Thyroid gland (tissue), 4 donors: ENCODE measurements at regions not wholly inside any gene's neighbourhood (a gene's known extent, or its start where the extent isn't known, plus 50 kb on each side); places are given as distances from the start of the nearest gene placed in this dataset.
"Not testable (repeated sequence)": the region's sequence is repeated elsewhere in the genome, so short reads cannot be mapped to it uniquely, and the experiment has no call there.

ENCODE experiments used
- POLR2A ChIP-seq, 2 donors: fragments of 450-650 bp; IDR thresholded peaks; one replicate each; pipeline ENCODE4 v1.6.1; 2017; ENCODE audit warnings: antibody characterized with exemption in 2 of 2, mild to moderate bottlenecking in 2 of 2, moderate library complexity in 1 of 2
- TF ChIP-seq, protein P1 (sequence below), 6 experiments: fragments of 200-600 bp in 3 of 6; fragments of 450-650 bp in 3 of 6; sonication (generic) in 3 of 6; IDR thresholded peaks; one replicate each; pipeline ENCODE4 v1.5.1; 2016 to 2019; ENCODE audit warnings: antibody characterized with exemption in 6 of 6, mild to moderate bottlenecking in 2 of 6, inconsistent platforms in 1 of 6, moderate library complexity in 1 of 6

DNA sequence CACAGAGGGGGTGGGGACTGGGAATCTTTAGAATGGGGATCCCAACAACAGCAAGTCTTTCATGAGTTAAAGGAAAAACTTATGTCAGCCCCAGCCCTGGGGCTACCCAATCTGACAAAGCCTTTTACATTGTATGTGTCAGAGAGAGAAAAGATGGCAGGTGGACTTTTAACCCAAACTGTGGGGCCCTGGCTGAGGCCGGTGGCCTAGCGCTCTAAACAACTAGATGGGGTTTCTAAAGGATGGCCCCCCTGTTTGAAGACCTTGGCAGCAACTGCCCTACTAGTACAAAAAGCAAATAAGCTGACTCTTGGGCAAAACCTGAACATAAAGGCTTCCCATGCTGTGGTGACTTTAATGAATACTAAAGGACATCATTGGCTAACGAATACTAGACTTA lies 83.9 kb upstream of the TANC1 start:
- TF ChIP-seq, protein P1, sequence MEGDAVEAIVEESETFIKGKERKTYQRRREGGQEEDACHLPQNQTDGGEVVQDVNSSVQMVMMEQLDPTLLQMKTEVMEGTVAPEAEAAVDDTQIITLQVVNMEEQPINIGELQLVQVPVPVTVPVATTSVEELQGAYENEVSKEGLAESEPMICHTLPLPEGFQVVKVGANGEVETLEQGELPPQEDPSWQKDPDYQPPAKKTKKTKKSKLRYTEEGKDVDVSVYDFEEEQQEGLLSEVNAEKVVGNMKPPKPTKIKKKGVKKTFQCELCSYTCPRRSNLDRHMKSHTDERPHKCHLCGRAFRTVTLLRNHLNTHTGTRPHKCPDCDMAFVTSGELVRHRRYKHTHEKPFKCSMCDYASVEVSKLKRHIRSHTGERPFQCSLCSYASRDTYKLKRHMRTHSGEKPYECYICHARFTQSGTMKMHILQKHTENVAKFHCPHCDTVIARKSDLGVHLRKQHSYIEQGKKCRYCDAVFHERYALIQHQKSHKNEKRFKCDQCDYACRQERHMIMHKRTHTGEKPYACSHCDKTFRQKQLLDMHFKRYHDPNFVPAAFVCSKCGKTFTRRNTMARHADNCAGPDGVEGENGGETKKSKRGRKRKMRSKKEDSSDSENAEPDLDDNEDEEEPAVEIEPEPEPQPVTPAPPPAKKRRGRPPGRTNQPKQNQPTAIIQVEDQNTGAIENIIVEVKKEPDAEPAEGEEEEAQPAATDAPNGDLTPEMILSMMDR (IDR thresholded peaks at IDR 0.05), result not testable (repeated sequence)
- TF ChIP-seq POLR2A (IDR thresholded peaks at IDR 0.05), result not testable (repeated sequence)
